HEK293 (cell line): ENCODE measurements at regions not wholly inside any gene's neighbourhood (a gene's known extent, or its start where the extent isn't known, plus 50 kb on each side); places are given as distances from the start of the nearest gene placed in this dataset.

Source experiments
- CTCF ChIP-seq: fragments of 450-650 bp; formaldehyde crosslinking; IDR thresholded peaks from 2 replicates; pipeline ENCODE4 v1.5.1; 2016; ENCODE audit warnings: missing biosample characterization, missing genetic modification characterization
- ZNF175 ChIP-seq: fragments of 450-650 bp; formaldehyde crosslinking; IDR thresholded peaks from 2 replicates; pipeline ENCODE4 v1.5.1; 2016; ENCODE audit warnings: missing biosample characterization, missing genetic modification characterization
- ZNF37A ChIP-seq: fragments of 450-650 bp; IDR thresholded peaks from 2 replicates; pipeline ENCODE4 v1.5.1; 2018; ENCODE audit warnings: missing biosample characterization, missing genetic modification characterization
- ZNF449 ChIP-seq: fragments of 450-650 bp; formaldehyde crosslinking; IDR thresholded peaks from 2 replicates; pipeline ENCODE4 v1.5.1; 2017; ENCODE audit warnings: missing biosample characterization, mild to moderate bottlenecking, missing genetic modification characterization, moderate library complexity
- ZSCAN5A ChIP-seq: fragments of 450-650 bp; formaldehyde crosslinking; IDR thresholded peaks from 2 replicates; pipeline ENCODE4 v1.5.1; 2016; ENCODE audit warnings: missing biosample characterization, missing genetic modification characterization

- TF ChIP-seq ZNF37A (tag by site-specific recombination) (no peak), ZSCAN5A (no peak), ZNF175 (no peak), CTCF (no peak), ZNF449 (no peak)
Measured at GRCh38 chr22:22182990-22183264, 61.7 kb upstream of the VPREB1 start.
